PC-9 (cell line): ENCODE measurements at regions not wholly inside any gene's neighbourhood (a gene's known extent, or its start where the extent isn't known, plus 50 kb on each side); places are given as distances from the start of the nearest gene placed in this dataset.

Experiments used
- CTCF ChIP-seq: fragments of 200-600 bp; sonication (generic); conservative IDR thresholded peaks from 2 replicates; pipeline ENCODE4 v1.6.1; 2017; ENCODE audit warnings: mixed run types, antibody characterized with exemption, mild to moderate bottlenecking, moderate library complexity
- EZH2 ChIP-seq: fragments of 200-600 bp; sonication (generic); IDR thresholded peaks from 2 replicates; pipeline ENCODE4 v1.8.0; 2017; ENCODE audit warnings: antibody characterized with exemption, low read depth

GRCh38 chr21:19922122-19922521 is 1076.1 kb upstream of the NCAM2 start:
- TF ChIP-seq EZH2: no peak
- TF ChIP-seq CTCF: no peak
